ENCODE measurements at regions not wholly inside any gene's neighbourhood (a gene's known extent, or its start where the extent isn't known, plus 50 kb on each side); places are given as distances from the start of the nearest gene placed in this dataset.

DNA sequence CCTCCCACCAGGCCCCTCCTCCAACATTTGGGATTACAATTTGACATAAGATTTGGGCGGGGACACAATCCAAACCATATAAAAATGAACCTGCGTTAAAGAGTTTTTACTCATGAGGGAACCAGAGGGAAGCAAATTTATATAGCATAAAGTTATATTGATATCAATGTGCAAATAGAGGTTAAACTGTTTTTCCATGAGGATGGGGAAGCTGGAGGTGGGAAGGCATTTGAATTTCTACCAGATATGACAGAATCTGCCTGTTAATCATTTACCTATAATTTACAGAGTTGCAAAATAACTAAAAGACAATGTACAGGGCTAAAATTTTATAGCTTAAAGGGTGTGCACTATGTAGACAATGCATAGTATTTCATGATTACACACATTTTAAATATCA lies 322.0 kb upstream of the FKBP1C start:
- DNase-seq (ENCODE audit: low read depth): no peak
- TF ChIP-seq, protein P1, sequence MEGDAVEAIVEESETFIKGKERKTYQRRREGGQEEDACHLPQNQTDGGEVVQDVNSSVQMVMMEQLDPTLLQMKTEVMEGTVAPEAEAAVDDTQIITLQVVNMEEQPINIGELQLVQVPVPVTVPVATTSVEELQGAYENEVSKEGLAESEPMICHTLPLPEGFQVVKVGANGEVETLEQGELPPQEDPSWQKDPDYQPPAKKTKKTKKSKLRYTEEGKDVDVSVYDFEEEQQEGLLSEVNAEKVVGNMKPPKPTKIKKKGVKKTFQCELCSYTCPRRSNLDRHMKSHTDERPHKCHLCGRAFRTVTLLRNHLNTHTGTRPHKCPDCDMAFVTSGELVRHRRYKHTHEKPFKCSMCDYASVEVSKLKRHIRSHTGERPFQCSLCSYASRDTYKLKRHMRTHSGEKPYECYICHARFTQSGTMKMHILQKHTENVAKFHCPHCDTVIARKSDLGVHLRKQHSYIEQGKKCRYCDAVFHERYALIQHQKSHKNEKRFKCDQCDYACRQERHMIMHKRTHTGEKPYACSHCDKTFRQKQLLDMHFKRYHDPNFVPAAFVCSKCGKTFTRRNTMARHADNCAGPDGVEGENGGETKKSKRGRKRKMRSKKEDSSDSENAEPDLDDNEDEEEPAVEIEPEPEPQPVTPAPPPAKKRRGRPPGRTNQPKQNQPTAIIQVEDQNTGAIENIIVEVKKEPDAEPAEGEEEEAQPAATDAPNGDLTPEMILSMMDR (conservative IDR thresholded peaks at IDR 0.05; ENCODE audit: low read depth, low read length): no peak
- no peak overlapping the region for H3K4me3 ChIP-seq (ENCODE audit: low read depth, low read length)

DNA sequence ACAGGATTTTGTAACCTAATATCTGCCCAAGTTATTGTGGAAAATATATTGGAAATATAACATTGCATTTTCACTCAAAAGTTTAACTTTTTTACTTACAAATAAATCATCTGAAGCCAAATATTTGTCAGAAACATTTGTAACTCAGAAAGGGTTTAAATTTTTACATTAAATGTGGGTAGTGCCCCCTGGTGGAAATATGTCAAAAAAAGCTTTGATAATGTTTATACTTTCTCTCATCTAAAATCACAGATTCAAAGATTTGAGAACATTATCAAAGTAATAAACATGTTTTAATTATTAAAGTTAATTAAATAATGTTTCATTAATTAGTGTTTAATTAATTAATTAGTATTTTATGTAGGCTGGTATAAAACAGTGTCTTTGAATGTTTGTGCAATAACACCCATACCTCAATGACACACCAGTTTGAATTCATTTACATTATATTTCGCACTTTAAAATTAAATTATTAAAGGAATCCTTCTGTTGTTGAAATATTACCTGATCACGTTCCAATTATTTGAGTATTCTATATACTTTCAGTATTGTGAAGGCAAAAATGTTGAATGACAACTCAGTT lies 320.1 kb upstream of the FKBP1C start:
- H3K4me3 ChIP-seq (ENCODE audit: low read depth, low read length): no peak overlapping the region
- TF ChIP-seq, protein P1 (conservative IDR thresholded peaks at IDR 0.05; ENCODE audit: low read depth, low read length): peak; percentile 26
- peak; percentile 1 for DNase-seq (ENCODE audit: low read depth)

DNA sequence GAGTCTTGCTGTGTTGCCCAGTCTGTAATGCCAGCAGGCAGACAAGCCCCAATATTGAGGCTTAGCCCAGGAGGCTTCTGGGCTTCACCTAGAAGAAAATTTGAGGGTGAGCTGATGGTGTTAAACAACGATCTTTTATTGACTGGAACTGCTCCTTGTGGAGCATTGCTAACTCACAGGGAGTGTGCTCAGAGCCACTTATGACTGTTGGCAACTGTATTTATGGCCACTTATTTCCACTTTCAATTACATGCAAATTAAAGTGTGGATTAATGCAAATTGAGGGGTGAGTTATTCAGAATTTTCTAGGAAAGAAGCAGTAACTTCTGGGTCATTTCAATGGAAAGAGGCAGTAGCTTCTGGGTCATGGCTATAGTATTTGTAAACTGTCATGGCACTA lies 317.2 kb upstream of the FKBP1C start:
- H3K4me3 ChIP-seq (ENCODE audit: low read depth, low read length): no peak overlapping the region
- TF ChIP-seq, protein P1 (conservative IDR thresholded peaks at IDR 0.05; ENCODE audit: low read depth, low read length): no peak
- no peak for DNase-seq (ENCODE audit: low read depth)

DNA sequence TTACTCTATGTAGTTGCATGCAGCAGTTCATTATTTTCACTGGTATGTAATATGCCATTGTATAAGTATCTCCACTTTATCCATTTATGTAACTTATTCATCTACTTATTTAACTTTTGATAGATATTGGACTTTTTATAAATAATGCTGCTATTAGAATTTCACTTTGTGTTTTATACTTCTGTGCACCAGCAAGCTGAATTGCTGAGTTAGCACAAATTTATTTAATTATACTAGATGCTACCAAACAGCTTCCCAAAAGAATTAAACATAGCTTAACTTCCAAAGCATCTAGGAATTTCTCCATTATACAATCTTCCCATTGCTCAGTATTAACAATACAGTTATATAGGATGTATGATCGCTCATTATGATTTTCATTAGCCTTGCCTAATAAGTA lies 308.0 kb upstream of the FKBP1C start:
- TF ChIP-seq, protein P1 (conservative IDR thresholded peaks at IDR 0.05; ENCODE audit: low read depth, low read length): no peak
- H3K4me3 ChIP-seq (ENCODE audit: low read depth, low read length): no peak overlapping the region
- DNase-seq (ENCODE audit: low read depth): no peak

DNA sequence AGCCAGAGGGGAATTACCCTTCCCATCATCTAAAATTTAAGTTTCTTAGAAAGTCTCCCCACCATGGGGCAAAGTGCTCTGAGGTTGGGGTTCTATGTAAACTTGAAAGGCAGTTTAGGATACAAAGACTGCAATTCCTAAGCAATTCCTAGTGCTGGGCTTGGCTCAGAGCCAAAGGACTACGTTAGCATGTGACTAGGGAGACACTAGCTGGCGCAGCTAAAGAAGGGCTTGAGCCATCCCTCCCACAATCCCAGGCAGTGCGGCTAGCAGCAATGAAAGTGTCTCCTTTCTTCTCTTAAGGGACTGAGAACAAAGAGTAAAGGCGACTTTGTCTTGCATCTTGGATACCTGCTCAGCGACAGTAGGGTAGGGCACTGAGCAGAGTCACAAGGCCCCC lies 306.6 kb upstream of the FKBP1C start:
- DNase-seq (ENCODE audit: low read depth): no peak
- TF ChIP-seq, protein P1 (conservative IDR thresholded peaks at IDR 0.05; ENCODE audit: low read depth, low read length): no peak
- H3K4me3 ChIP-seq (ENCODE audit: low read depth, low read length): no peak overlapping the region

DNA sequence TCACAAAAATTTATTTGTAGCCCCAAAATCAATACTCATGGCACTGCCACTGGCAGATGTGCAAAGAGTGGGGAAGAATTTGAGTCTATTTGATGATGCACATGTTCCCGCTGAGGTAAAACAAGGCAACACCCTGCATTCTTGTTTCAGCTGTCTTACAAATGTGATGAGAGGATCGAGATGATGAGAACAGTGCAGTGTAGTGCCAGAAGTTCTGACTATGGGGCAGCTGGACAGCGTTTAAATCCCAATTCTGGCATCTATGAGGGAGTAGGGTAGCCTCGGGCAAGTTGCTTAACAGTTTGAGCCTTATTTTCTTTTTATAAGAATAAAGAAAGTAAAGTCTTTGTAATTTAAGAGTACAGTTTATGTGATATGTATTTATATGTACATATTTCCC lies 296.7 kb upstream of the FKBP1C start:
- DNase-seq (ENCODE audit: low read depth): no peak
- TF ChIP-seq, protein P1 (conservative IDR thresholded peaks at IDR 0.05; ENCODE audit: low read depth, low read length): no peak
- no peak overlapping the region for H3K4me3 ChIP-seq (ENCODE audit: low read depth, low read length)

DNA sequence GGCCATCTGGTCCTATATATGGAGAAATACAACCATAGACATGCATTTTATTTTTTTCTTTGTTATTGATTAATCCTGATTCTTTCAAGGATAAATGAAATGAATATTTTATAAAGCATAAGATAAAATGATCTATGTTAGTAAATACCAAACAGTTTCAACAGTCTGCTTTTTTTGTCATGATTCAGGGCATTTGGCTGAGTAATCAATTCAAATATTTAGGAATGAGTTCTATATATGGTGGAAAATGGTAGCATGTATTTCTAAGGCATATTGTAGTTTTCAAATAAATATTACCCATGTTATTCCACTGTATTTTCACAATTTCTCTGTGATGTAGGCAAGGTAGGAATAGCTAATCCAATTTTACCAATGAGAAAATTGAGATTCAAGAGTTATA lies 287.5 kb upstream of the FKBP1C start:
- TF ChIP-seq, protein P1 (conservative IDR thresholded peaks at IDR 0.05; ENCODE audit: low read depth, low read length): no peak
- no peak overlapping the region for H3K4me3 ChIP-seq (ENCODE audit: low read depth, low read length)
- no peak for DNase-seq (ENCODE audit: low read depth)
